ENCODE measurements at regions not wholly inside any gene's neighbourhood (a gene's known extent, or its start where the extent isn't known, plus 50 kb on each side); places are given as distances from the start of the nearest gene placed in this dataset.

DNA sequence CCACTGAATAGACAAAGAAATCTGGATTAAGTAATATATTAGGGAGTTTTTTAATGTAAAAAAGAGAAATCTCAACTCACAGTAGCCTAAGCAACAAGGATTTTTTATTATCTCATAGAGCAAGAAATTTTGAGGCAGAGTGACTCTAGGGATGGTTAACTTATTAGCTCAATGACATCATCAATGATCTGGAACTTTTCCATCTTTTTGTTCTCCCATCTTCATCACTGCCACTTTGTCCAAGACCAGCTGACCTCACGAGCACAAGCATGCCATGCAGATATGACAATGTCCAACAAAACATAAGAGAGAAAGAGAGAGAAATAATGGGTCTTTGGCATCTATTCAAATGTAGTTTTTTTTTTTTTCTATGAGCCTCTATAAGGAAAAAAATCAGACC is 211.8 kb upstream of the RND3 start:
- Mint-ChIP-seq H3K27ac (no peak overlapping the region), H3K27me3 (no peaks in the 10 kb centered on the region), H3K9me3 (peaks cover 3% of the 10 kb centered on the region), H3K4me1 (no peaks in the 10 kb centered on the region), H3K36me3 (ENCODE audit: low read depth) (no peaks in the 10 kb centered on the region), H3K4me3 (no peak overlapping the region)
- no peak for ATAC-seq
- no peak for DNase-seq

- H3K4me1 Mint-ChIP-seq, result no peaks in the 10 kb centered on the region
- DNase-seq (no peak), ATAC-seq (no peak)
- no peaks in the 10 kb centered on the region for H3K36me3 Mint-ChIP-seq (ENCODE audit: low read depth)
- no peak overlapping the region for H3K27ac Mint-ChIP-seq
- no peaks in the 10 kb centered on the region for H3K9me3 Mint-ChIP-seq
- H3K4me3 Mint-ChIP-seq, result no peak overlapping the region
- H3K27me3 Mint-ChIP-seq, result no peaks in the 10 kb centered on the region
These were observed 210.7 kb upstream of the RND3 start for GRCh38 chr2:150698016-150698661.

GRCh38 chr2:150697596-150697995 is 210.1 kb upstream of the RND3 start:
- H3K36me3 Mint-ChIP-seq (ENCODE audit: low read depth), result no peaks in the 10 kb centered on the region
- no peaks in the 10 kb centered on the region for H3K27me3 Mint-ChIP-seq
- H3K4me3 Mint-ChIP-seq, result no peak overlapping the region

DNA sequence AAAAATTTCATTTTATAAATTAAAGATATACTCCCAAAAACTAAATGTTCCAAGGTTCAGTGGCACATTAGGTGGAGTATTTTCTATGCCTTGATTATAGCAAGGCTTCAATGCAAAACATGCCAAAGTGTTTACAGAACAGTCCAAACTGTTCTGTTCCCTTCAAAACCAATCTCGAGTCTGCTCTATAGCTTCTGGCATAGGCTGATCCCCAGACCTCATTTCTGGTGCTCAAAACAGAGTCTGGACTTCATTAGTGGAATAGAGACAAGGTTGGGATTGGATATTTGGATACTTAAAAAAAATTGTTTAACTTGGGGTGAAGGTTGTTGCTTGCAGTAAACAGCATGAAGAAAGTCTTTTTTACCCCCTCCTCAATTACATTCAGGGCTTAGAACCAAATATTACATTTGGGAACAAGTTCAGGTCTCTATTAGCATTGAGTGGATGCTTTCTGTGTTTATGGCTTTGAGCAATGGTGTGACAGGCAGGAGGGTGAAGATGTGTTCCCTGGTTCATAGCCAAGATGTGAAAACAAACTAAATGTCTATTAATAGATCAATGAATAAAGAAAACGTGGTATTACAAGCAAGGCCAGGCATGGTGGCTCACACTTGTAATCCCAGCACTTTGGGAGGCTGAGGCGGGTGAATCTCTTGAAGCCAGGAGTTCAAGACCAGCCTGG is 208.1 kb upstream of the RND3 start:
- Mint-ChIP-seq H3K27ac (no peak overlapping the region), H3K4me1 (no peaks in the 10 kb centered on the region), H3K4me3 (no peak overlapping the region), H3K9me3 (no peaks in the 10 kb centered on the region), H3K27me3 (no peaks in the 10 kb centered on the region), H3K36me3 (ENCODE audit: low read depth) (no peaks in the 10 kb centered on the region)
- ATAC-seq (no peak), DNase-seq (no peak)

More at GRCh38 chr2:150697596-150697995, 210.1 kb upstream of the RND3 start:
- no peak for ATAC-seq
- H3K4me1 Mint-ChIP-seq, result no peaks in the 10 kb centered on the region
- no peaks in the 10 kb centered on the region for H3K9me3 Mint-ChIP-seq
- DNase-seq, result no peak
- H3K27ac Mint-ChIP-seq, result no peak overlapping the region

GRCh38 chr2:150693556-150693955 is 206.1 kb upstream of the RND3 start:
- ATAC-seq, result no peak
- Mint-ChIP-seq H3K27ac (no peak overlapping the region), H3K4me3 (no peak overlapping the region), H3K9me3 (no peaks in the 10 kb centered on the region), H3K4me1 (no peaks in the 10 kb centered on the region), H3K36me3 (ENCODE audit: low read depth) (no peaks in the 10 kb centered on the region), H3K27me3 (no peaks in the 10 kb centered on the region)
- no peak for DNase-seq

- no peaks in the 10 kb centered on the region for H3K9me3 Mint-ChIP-seq
- no peak overlapping the region for H3K27ac Mint-ChIP-seq
- H3K36me3 Mint-ChIP-seq (ENCODE audit: low read depth), result no peaks in the 10 kb centered on the region
- DNase-seq, result no peak
- no peak overlapping the region for H3K4me3 Mint-ChIP-seq
- no peak for ATAC-seq
- H3K27me3 Mint-ChIP-seq, result no peaks in the 10 kb centered on the region
- no peaks in the 10 kb centered on the region for H3K4me1 Mint-ChIP-seq
These were observed 203.4 kb upstream of the RND3 start for GRCh38 chr2:150690870-150691269.

- DNase-seq (no peak), ATAC-seq (no peak)
- H3K27ac Mint-ChIP-seq, result no peak overlapping the region
- H3K4me1 Mint-ChIP-seq, result no peaks in the 10 kb centered on the region
- no peaks in the 10 kb centered on the region for H3K36me3 Mint-ChIP-seq (ENCODE audit: low read depth)
- H3K27me3 Mint-ChIP-seq, result no peaks in the 10 kb centered on the region
- H3K9me3 Mint-ChIP-seq, result no peaks in the 10 kb centered on the region
- no peak overlapping the region for H3K4me3 Mint-ChIP-seq
These were observed 202.8 kb upstream of the RND3 start for GRCh38 chr2:150690261-150690660.

DNA sequence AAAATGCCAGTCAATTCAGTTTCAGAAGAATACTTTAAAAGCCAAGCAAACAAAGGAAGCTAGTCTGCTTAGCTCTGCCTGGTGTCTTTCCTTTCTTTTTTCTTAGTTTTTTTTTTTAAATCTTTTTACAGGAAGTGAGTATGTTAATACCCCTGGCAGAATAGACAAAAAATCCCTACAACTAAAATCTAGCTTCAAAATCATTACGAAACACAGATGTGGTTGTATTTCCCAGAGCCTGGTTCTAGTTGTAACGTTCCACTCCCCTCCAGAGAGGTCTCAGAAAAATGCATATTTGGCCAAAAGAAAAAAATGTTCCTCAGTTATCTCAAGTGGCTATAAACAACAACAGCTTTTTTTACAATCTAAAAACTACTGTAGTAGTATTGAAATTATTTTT is 202.1 kb upstream of the RND3 start:
- H3K9me3 Mint-ChIP-seq, result no peaks in the 10 kb centered on the region

DNA sequence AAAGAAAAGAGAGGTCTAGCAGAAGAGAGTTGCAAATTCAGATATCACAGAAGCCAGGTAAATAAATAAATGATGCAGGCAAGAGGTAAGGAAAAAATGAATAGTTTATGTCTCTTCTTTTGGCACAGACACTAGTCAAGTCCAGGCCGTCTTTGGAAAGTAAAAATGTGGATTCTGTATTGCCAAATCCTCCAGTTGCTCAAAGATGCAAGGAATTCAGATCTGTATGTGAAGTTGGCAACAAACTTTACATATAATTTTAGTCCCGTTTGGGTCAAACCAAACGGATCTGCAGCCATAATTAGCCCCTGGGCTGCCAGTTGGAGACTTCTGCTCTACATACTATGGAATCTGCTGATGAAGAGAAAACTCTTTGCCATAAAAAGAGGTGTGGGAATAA is 200.5 kb upstream of the RND3 start:
- H3K27ac Mint-ChIP-seq, result no peak overlapping the region
- H3K9me3 Mint-ChIP-seq, result no peaks in the 10 kb centered on the region
- no peaks in the 10 kb centered on the region for H3K36me3 Mint-ChIP-seq (ENCODE audit: low read depth)
- H3K4me1 Mint-ChIP-seq, result no peaks in the 10 kb centered on the region
- DNase-seq (no peak), ATAC-seq (no peak)
- no peaks in the 10 kb centered on the region for H3K27me3 Mint-ChIP-seq
- H3K4me3 Mint-ChIP-seq, result no peak overlapping the region

More for the DNA sequence above, 202.1 kb upstream of the RND3 start:
- ATAC-seq (no peak), DNase-seq (no peak)
- Mint-ChIP-seq H3K4me1 (no peaks in the 10 kb centered on the region), H3K4me3 (no peak overlapping the region), H3K36me3 (ENCODE audit: low read depth) (no peaks in the 10 kb centered on the region), H3K27me3 (no peaks in the 10 kb centered on the region), H3K27ac (no peak overlapping the region)

DNA sequence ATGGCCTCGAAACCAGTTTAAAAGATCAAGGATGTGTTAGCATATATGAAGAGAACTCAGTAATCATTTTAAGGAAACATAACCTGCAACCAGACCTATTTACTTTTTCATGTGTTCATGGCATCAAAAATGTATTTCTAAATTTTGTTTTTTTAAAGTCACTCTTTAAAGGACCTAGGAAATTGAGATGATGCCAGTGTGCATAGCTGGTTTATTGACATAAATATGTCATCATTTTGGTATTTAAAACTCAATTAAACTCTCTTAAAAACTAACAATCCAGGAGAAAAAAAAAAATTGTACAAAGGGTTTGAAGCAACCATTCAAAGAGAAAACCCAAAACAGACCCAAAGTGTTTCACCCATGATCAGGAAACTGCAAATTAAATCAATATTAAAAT is 198.9 kb upstream of the RND3 start:
- H3K4me3 Mint-ChIP-seq, result no peak overlapping the region
- H3K9me3 Mint-ChIP-seq, result no peaks in the 10 kb centered on the region
- H3K27me3 Mint-ChIP-seq, result no peaks in the 10 kb centered on the region
- DNase-seq (no peak), ATAC-seq (no peak)
- no peaks in the 10 kb centered on the region for H3K4me1 Mint-ChIP-seq
- H3K36me3 Mint-ChIP-seq (ENCODE audit: low read depth), result no peaks in the 10 kb centered on the region
- H3K27ac Mint-ChIP-seq, result no peak overlapping the region

DNA sequence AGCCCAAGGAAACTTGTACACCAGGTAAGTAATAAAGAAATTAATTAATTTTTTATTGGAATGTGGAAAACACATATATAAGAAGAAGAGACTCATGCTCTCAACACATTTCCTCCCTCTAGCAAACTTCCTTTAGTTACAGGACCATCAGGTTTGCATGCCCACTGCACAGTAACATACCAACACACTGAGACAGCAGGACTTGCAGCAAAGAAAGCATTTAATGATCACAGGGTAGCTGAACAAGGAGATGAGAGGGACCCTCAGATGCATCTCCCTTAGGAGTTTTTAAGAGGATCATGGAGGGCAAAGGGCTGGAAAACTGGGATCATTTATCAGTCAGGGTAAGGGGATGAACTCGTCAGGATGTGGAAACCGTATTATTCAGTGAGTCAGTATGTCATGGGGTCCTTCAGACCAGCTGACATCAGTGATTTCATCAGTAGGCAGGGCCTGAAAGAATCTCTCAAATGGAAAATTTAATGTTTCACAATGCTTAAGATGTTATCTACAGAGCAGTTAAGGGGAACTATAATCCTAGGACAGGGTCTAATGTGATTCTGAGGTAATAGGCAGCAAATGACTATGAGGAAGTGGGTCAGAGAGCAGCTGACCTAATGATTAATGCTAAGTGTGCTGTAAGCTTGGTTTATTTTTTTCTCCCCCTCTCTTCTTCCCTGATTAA is 193.8 kb upstream of the RND3 start:
- Mint-ChIP-seq H3K27ac (no peak overlapping the region), H3K4me1 (no peaks in the 10 kb centered on the region), H3K4me3 (no peak overlapping the region), H3K27me3 (no peaks in the 10 kb centered on the region), H3K9me3 (no peaks in the 10 kb centered on the region), H3K36me3 (ENCODE audit: low read depth) (no peaks in the 10 kb centered on the region)
- ATAC-seq (no peak), DNase-seq (no peak)

DNA sequence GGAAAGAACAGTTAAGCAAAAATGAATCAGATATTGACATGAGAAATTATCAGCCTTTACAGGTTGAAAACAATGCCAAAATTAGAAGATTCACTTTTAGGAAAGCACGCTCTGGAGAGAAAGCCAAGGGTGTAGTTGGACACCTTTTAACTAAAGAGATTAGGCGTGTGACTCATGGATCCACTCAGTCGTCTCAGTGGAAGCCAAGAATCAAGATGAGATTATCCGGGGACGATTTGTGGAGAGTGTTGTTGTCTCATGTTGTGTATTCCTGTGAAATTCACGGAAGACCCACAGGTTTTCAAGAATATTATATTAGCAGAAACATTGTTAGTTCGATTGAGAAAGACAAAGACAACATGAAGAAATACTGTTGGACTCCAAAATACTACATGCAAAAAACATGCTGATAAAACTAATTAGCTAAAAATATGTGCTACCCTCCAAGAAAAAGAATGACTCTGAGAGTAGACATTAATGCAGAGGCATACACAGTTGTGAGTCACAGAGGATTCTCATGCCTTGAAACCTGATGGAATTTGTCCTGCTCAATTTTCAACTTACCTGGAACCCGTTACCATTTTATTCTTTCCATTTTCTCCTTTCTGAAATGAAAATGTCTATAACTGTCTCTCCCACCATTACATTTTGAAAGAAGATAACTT is 192.1 kb upstream of the RND3 start:
- no peaks in the 10 kb centered on the region for H3K27me3 Mint-ChIP-seq
- H3K9me3 Mint-ChIP-seq, result no peaks in the 10 kb centered on the region

DNA sequence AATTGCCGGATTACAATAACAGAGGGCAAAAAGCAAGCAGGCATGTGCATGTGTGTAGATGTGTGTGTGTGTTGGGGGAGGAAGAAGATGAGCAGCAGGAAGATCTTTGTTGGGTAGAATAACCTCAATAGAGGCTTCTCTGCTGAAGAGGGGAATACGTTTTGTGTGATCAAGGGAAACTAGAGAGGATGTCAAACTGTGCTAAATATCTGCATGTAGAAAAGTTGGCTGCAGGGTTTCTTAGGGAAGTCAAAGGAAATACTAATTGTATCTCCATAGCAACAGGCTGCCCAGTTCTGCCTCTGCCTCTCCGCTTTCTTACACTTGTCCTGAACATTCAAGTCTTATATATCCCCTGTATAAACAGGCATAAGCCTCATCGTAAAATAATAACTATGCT is 190.1 kb upstream of the RND3 start:
- Mint-ChIP-seq H3K27me3 (no peaks in the 10 kb centered on the region), H3K4me1 (no peaks in the 10 kb centered on the region), H3K27ac (no peak overlapping the region), H3K9me3 (no peaks in the 10 kb centered on the region), H3K36me3 (ENCODE audit: low read depth) (no peaks in the 10 kb centered on the region), H3K4me3 (no peak overlapping the region)
- DNase-seq, result no peak
- ATAC-seq, result no peak

More for the DNA sequence above, 192.1 kb upstream of the RND3 start:
- DNase-seq (no peak), ATAC-seq (no peak)
- Mint-ChIP-seq H3K27ac (no peak overlapping the region), H3K4me3 (no peak overlapping the region), H3K36me3 (ENCODE audit: low read depth) (no peaks in the 10 kb centered on the region), H3K4me1 (no peaks in the 10 kb centered on the region)

- H3K9me3 Mint-ChIP-seq, result no peaks in the 10 kb centered on the region
- H3K27me3 Mint-ChIP-seq, result no peaks in the 10 kb centered on the region
- H3K4me3 Mint-ChIP-seq, result no peak overlapping the region
- no peak overlapping the region for H3K27ac Mint-ChIP-seq
- no peaks in the 10 kb centered on the region for H3K36me3 Mint-ChIP-seq (ENCODE audit: low read depth)
- ATAC-seq (no peak), DNase-seq (no peak)
- no peaks in the 10 kb centered on the region for H3K4me1 Mint-ChIP-seq
These were observed 189.4 kb upstream of the RND3 start for GRCh38 chr2:150676747-150677383.

Measured in activated naive CD8-positive, alpha-beta T cell treated with anti-CD3 and anti-CD28 coated beads, Interleukin-2, amount 50 U/mL, for 24 hours (primary cell).